H1 (cell line): ENCODE measurements at regions not wholly inside any gene's neighbourhood (a gene's known extent, or its start where the extent isn't known, plus 50 kb on each side); places are given as distances from the start of the nearest gene placed in this dataset.

ENCODE experiments used
- CTCF ChIA-PET: fragments of 300-600 bp; sonication (Branson Sonifier 250); formaldehyde crosslinking; loops from one replicate; lab custom pipeline; 2021; ENCODE audit not compliant: partially characterized antibody; lab: Charles Lee
- POLR2A ChIA-PET: fragments of 300-600 bp; sonication (Branson Sonifier 250); formaldehyde crosslinking; loops from one replicate; lab custom pipeline; 2021; ENCODE audit warnings: inconsistent platforms; ENCODE audit not compliant: partially characterized antibody; lab: Charles Lee
- DNase-seq, 2 experiments: peaks; one replicate each; pipeline versions ENCODE4 v3.0.0 to v3.0.0-alpha.2; 2010 to 2022; ENCODE audit warnings: low spot score in 2 of 2, low read depth in 1 of 2, mixed read lengths in 1 of 2
- FAIRE-seq: peaks from 2 replicates; lab custom pipeline; 2011; peaks lifted over from hg19 to GRCh38; lab: Jason Lieb, UNC
- H2AFZ ChIP-seq: 2 replicates; pipeline ENCODE4 v1.8.1; 2012; ENCODE audit warnings: low read length, inconsistent platforms
- H2AK5ac ChIP-seq: 2 replicates; pipeline ENCODE4 v1.6.1; 2013; ENCODE audit warnings: low read depth, low read length
- H2BK120ac ChIP-seq: replicated peaks from 2 replicates; pipeline ENCODE3; 2013; ENCODE audit warnings: low read depth, low read length, inconsistent platforms
- H2BK12ac ChIP-seq: 2 replicates; pipeline ENCODE4 v1.6.1; 2013; ENCODE audit warnings: low read depth, low read length
- H2BK15ac ChIP-seq: 2 replicates; pipeline ENCODE4 v1.6.1; 2013; ENCODE audit warnings: low read length
- H2BK20ac ChIP-seq: 2 replicates; pipeline ENCODE4 v1.6.1; 2013; ENCODE audit warnings: low read length
- H2BK5ac ChIP-seq: 2 replicates; pipeline ENCODE4 v1.6.1; 2013; ENCODE audit warnings: low read depth, low read length
- H3K14ac ChIP-seq: 2 replicates; pipeline ENCODE4 v1.6.1; 2013; ENCODE audit warnings: inconsistent platforms; ENCODE audit not compliant: insufficient read length
- H3K18ac ChIP-seq: 2 replicates; pipeline ENCODE4 v1.6.1; 2013; ENCODE audit warnings: low read length; ENCODE audit errors: extremely low read depth
- H3K23ac ChIP-seq: 2 replicates; pipeline ENCODE4 v1.6.1; 2013; ENCODE audit warnings: inconsistent platforms; ENCODE audit not compliant: insufficient read length
- H3K23me2 ChIP-seq: 2 replicates; pipeline ENCODE4 v1.6.1; 2013; ENCODE audit warnings: low read depth, low read length
- H3K27ac ChIP-seq: 2 replicates; pipeline ENCODE4 v1.6.1; 2011; ENCODE audit warnings: low read depth, low read length, inconsistent platforms
- H3K27me3 ChIP-seq, 4 experiments: replicated peaks in 1 of 4; 1 replicate in 1 of 4; 2 replicates in 3 of 4; pipeline versions ENCODE4 v1.6.1 to v1.8.1; 2011 to 2013; ENCODE audit warnings: low read length in 3 of 4, mild to moderate bottlenecking in 3 of 4, inconsistent platforms in 2 of 4, mixed read lengths in 2 of 4, moderate library complexity in 1 of 4; ENCODE audit not compliant: control insufficient read depth in 3 of 4, insufficient read depth in 3 of 4; ENCODE audit errors: extremely low read depth in 1 of 4
- H3K36me3 ChIP-seq, 4 experiments: 2 replicates each; pipeline versions ENCODE4 v1.6.1 to v1.8.1; 2011 to 2013; ENCODE audit warnings: mild to moderate bottlenecking in 4 of 4, low read length in 3 of 4, moderate library complexity in 2 of 4, control low read depth in 1 of 4, inconsistent platforms in 1 of 4; ENCODE audit not compliant: insufficient read depth in 4 of 4, control insufficient read depth in 2 of 4
- H3K4ac ChIP-seq: replicated peaks from 2 replicates; pipeline ENCODE3; 2013; ENCODE audit warnings: low read length, low read depth, mixed read lengths, inconsistent platforms; ENCODE audit not compliant: insufficient read length
- H3K4me1 ChIP-seq, 4 experiments: replicated peaks in 1 of 4; 1 replicate in 1 of 4; 2 replicates in 3 of 4; pipeline versions ENCODE4 v1.6.1 to v1.8.1; 2011 to 2013; ENCODE audit warnings: low read length in 3 of 4, inconsistent platforms in 2 of 4, mixed read lengths in 1 of 4; ENCODE audit not compliant: insufficient read depth in 4 of 4, control insufficient read depth in 3 of 4
- H3K4me2 ChIP-seq, 2 experiments: 2 replicates each; pipeline versions ENCODE4 v1.6.1 to v1.8.1; 2011 to 2013; ENCODE audit warnings: low read depth in 2 of 2, low read length in 2 of 2, control low read depth in 1 of 2, inconsistent platforms in 1 of 2, mild to moderate bottlenecking in 1 of 2; ENCODE audit not compliant: insufficient read depth in 1 of 2
- H3K4me3 ChIP-seq, 4 experiments: fragments of 200-600, 300-600 bp in 1 of 4; sonication (generic), shearing (Covaris generic), sonication (Bioruptor Twin) in 1 of 4; 2 replicates each; pipeline versions ENCODE4 v1.5.1 to v1.8.1; 2011 to 2016; ENCODE audit warnings: low read length in 4 of 4, low read depth in 3 of 4, control low read depth in 2 of 4, inconsistent platforms in 2 of 4, mild to moderate bottlenecking in 2 of 4, mixed read lengths in 1 of 4, moderate library complexity in 1 of 4; ENCODE audit not compliant: insufficient read depth in 2 of 4; ENCODE audit errors: extremely low read depth in 1 of 4
- H3K56ac ChIP-seq: replicated peaks from 2 replicates; pipeline ENCODE3; 2013; ENCODE audit warnings: low read depth, mild to moderate bottlenecking, mixed read lengths, low read length, inconsistent platforms; ENCODE audit not compliant: insufficient read length
- H3K79me1 ChIP-seq: 2 replicates; pipeline ENCODE4 v1.6.1; 2013; ENCODE audit warnings: low read depth, low read length, control low read depth
- H3K79me2 ChIP-seq, 2 experiments: 2 replicates each; pipeline versions ENCODE4 v1.6.1 to v1.8.1; 2012 to 2013; ENCODE audit warnings: low read length in 2 of 2, mild to moderate bottlenecking in 2 of 2, inconsistent platforms in 1 of 2; ENCODE audit not compliant: insufficient read depth in 2 of 2, control insufficient read depth in 1 of 2
- H3K9ac ChIP-seq, 4 experiments: replicated peaks in 1 of 4; 1 replicate in 1 of 4; 2 replicates in 3 of 4; pipeline versions ENCODE4 v1.6.1 to v1.8.1; 2011 to 2013; ENCODE audit warnings: low read depth in 3 of 4, low read length in 3 of 4, control low read depth in 2 of 4, mild to moderate bottlenecking in 2 of 4, moderate library complexity in 2 of 4, inconsistent platforms in 1 of 4; ENCODE audit errors: extremely low read depth in 1 of 4
- H3K9me3 ChIP-seq, 2 experiments: 2 replicates each; pipeline versions ENCODE4 v1.6.1 to v1.8.1; 2012 to 2013; ENCODE audit warnings: mild to moderate bottlenecking in 2 of 2, moderate library complexity in 2 of 2, control low read depth in 1 of 2, inconsistent platforms in 1 of 2, low read depth in 1 of 2, low read length in 1 of 2, mixed read lengths in 1 of 2; ENCODE audit not compliant: insufficient read depth in 2 of 2
- H4K20me1 ChIP-seq, 2 experiments: replicated peaks in 1 of 2; 2 replicates each; pipeline versions ENCODE3 to v1.8.1; 2011 to 2013; ENCODE audit warnings: inconsistent platforms in 2 of 2, low read length in 2 of 2, mild to moderate bottlenecking in 1 of 2; ENCODE audit not compliant: insufficient read depth in 2 of 2, control insufficient read depth in 1 of 2
- H4K5ac ChIP-seq: 2 replicates; pipeline ENCODE4 v1.6.1; 2013; ENCODE audit warnings: low read length, low read depth, mixed read lengths, inconsistent platforms; ENCODE audit not compliant: insufficient read length
- H4K8ac ChIP-seq: 2 replicates; pipeline ENCODE4 v1.8.0; 2013; ENCODE audit warnings: mild to moderate bottlenecking, moderate library complexity, low read length, inconsistent platforms; ENCODE audit not compliant: insufficient read depth; ENCODE audit errors: extremely low read depth
- H4K91ac ChIP-seq: replicated peaks from 2 replicates; pipeline ENCODE3; 2013; ENCODE audit warnings: low read length, mixed read lengths, inconsistent platforms; ENCODE audit not compliant: insufficient read length
- ATF3 ChIP-seq: IDR thresholded peaks from 2 replicates; pipeline ENCODE4 v1.6.1; 2011; ENCODE audit warnings: low read depth, mild to moderate bottlenecking, low read length; ENCODE audit not compliant: insufficient read depth
- BACH1 ChIP-seq: IDR thresholded peaks from 2 replicates; pipeline ENCODE4 v1.6.1; 2012; ENCODE audit warnings: low read length, improper control_type of control experiment
- BCL11A ChIP-seq, 2 experiments: IDR thresholded peaks; one replicate each; pipeline ENCODE4 v1.6.1; 2011; ENCODE audit warnings: low read depth in 2 of 2, low read length in 2 of 2, mild to moderate bottlenecking in 2 of 2
- CHD1 ChIP-seq: IDR thresholded peaks from 2 replicates; pipeline ENCODE4 v1.6.1; 2012; ENCODE audit warnings: low read depth, low read length, improper control_type of control experiment
- CTBP2 ChIP-seq: IDR thresholded peaks from 2 replicates; pipeline ENCODE4 v1.7.0; 2011; ENCODE audit warnings: borderline replicate concordance, mild to moderate bottlenecking, moderate library complexity, mixed read lengths, low read length; ENCODE audit not compliant: insufficient read depth, insufficient read length
- FOSL1 ChIP-seq: IDR thresholded peaks from 2 replicates; pipeline ENCODE4 v1.6.1; 2011; ENCODE audit warnings: mild to moderate bottlenecking, low read depth, low read length, moderate library complexity; ENCODE audit not compliant: insufficient read depth
- HDAC6 ChIP-seq: IDR thresholded peaks from one replicate; pipeline ENCODE4 v1.7.1; 2012; ENCODE audit warnings: low read depth, mild to moderate bottlenecking, inconsistent platforms, low read length, moderate library complexity
- MAFK ChIP-seq: IDR thresholded peaks from 2 replicates; pipeline ENCODE4 v1.6.1; 2012; ENCODE audit warnings: low read depth, mild to moderate bottlenecking, improper control_type of control experiment, low read length
- MAX ChIP-seq: IDR thresholded peaks from 2 replicates; pipeline ENCODE4 v1.6.1; 2012; ENCODE audit warnings: inconsistent platforms
- POU5F1 ChIP-seq: IDR thresholded peaks from 2 replicates; pipeline ENCODE4 v1.6.1; 2011; ENCODE audit warnings: low read depth, mild to moderate bottlenecking, low read length, moderate library complexity
- RBBP5 ChIP-seq: IDR thresholded peaks from 2 replicates; pipeline ENCODE4 v1.7.1; 2012; ENCODE audit warnings: low read depth, mild to moderate bottlenecking, inconsistent platforms, low read length, moderate library complexity, borderline replicate concordance
- SP2 ChIP-seq: IDR thresholded peaks from 2 replicates; pipeline ENCODE4 v1.6.1; 2012; ENCODE audit warnings: mild to moderate bottlenecking, low read length, inconsistent platforms
- SP4 ChIP-seq: IDR thresholded peaks from 2 replicates; pipeline ENCODE4 v1.6.1; 2012; ENCODE audit warnings: low read length, inconsistent platforms
- TAF1 ChIP-seq: IDR thresholded peaks from 2 replicates; pipeline ENCODE4 v1.6.1; 2011; ENCODE audit warnings: mild to moderate bottlenecking, low read depth, low read length
- TAF7 ChIP-seq: optimal IDR thresholded peaks from 2 replicates; pipeline ENCODE3; 2011; ENCODE audit warnings: low read depth, mild to moderate bottlenecking, inconsistent platforms, low read length, moderate library complexity, borderline replicate concordance
- TBP ChIP-seq: IDR thresholded peaks from 2 replicates; pipeline ENCODE4 v1.6.1; 2011; ENCODE audit warnings: low read depth, low read length, improper control_type of control experiment

- no peaks in the 10 kb centered on the region for H3K79me1 ChIP-seq
- no peak for FAIRE-seq
- no peak overlapping the region for H3K27ac ChIP-seq
- no peak overlapping the region for H2AK5ac ChIP-seq
- H3K36me3 ChIP-seq = no peaks in the 10 kb centered on the region
- no peak overlapping the region for H2BK5ac ChIP-seq
- H3K4me1 ChIP-seq = no peaks in the 10 kb centered on the region; a peak in 4 of 7 replicates
- ChIA-PET CTCF (interaction anchor here (0.6 kb wide), 1 partner anchor 164 kb away, joined by 4 read pairs; no protein-coding TSS in a partner anchor), POLR2A (no interaction called here)
- no peak overlapping the region for H3K14ac ChIP-seq
- H3K4me3 ChIP-seq = no peak overlapping the region
- H2BK120ac ChIP-seq = no peak overlapping the region
- DNase-seq = no peak
- H4K5ac ChIP-seq = no peak overlapping the region
- no peak overlapping the region for H3K23ac ChIP-seq
- H3K4me2 ChIP-seq = no peak overlapping the region
- no peaks in the 10 kb centered on the region for H4K20me1 ChIP-seq
- H3K18ac ChIP-seq = no peak overlapping the region
- H3K4ac ChIP-seq = no peak overlapping the region
- H3K23me2 ChIP-seq = no peaks in the 10 kb centered on the region
- H4K91ac ChIP-seq = no peak overlapping the region
- H2BK20ac ChIP-seq = no peak overlapping the region
- H3K9me3 ChIP-seq = no peaks in the 10 kb centered on the region; a peak in 2 of 4 replicates
- H4K8ac ChIP-seq = no peak overlapping the region
- H3K27me3 ChIP-seq = no peaks in the 10 kb centered on the region
- H3K9ac ChIP-seq = no peak overlapping the region
- no peak overlapping the region for H2BK15ac ChIP-seq
- H3K56ac ChIP-seq = no peak overlapping the region
- no peak overlapping the region for H2AFZ ChIP-seq
- no peaks in the 10 kb centered on the region for H3K79me2 ChIP-seq
- H2BK12ac ChIP-seq = no peak overlapping the region
- TF ChIP-seq POU5F1 = no peak
- TF ChIP-seq RBBP5 = no peak
- no peak for TF ChIP-seq TAF7
- no peak for TF ChIP-seq FOSL1
- no peak for TF ChIP-seq BACH1
- no peak for TF ChIP-seq MAX
- no peak for TF ChIP-seq TAF1
- TF ChIP-seq TBP = no peak
- no peak for TF ChIP-seq SP4
- no peak for TF ChIP-seq HDAC6
- no peak for TF ChIP-seq SP2
- TF ChIP-seq BCL11A (IDR thresholded peaks at IDR 0.05; ENCODE audit: low read depth in 2 of 2, low read length in 2 of 2) = no peak
- no peak for TF ChIP-seq ATF3
- TF ChIP-seq CTBP2 = no peak
- TF ChIP-seq MAFK = no peak
- no peak for TF ChIP-seq CHD1
Measured at GRCh38 chr10:31591569-31591968, 272.6 kb downstream of the ZEB1 start.
